Ramos (cell line): ENCODE measurements at regions not wholly inside any gene's neighbourhood (a gene's known extent, or its start where the extent isn't known, plus 50 kb on each side); places are given as distances from the start of the nearest gene placed in this dataset.
"Not testable (repeated sequence)": the region's sequence is repeated elsewhere in the genome, so short reads cannot be mapped to it uniquely, and the experiment has no call there.

Experiments used
- in situ Hi-C: fragments of 300-500 bp; cut with MboI; formaldehyde crosslinking; loops from one replicate; pipeline ENCODE4 v1.14.3; 2022; ENCODE audit warnings: low sequenced_read_pairs; ENCODE audit not compliant: unreplicated experiment

DNA sequence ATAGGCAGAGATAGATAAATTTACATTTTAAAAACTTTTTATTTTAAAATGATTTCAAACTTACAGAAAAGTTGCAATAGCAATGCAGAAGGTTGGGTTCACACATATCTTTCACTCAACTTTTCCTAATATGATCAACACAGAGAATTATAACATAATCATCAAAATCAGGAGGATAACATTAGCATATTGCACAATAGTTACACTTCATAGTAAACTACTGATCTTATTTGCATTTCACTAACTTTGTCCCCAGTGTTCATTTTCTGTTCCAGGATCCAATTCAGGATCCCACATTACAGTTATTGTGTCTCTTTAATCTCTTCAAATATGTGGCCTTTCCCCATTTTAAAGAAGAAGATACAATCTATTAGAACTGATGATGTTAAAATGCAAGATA is 115.4 kb upstream of the ETV6 start:
- in situ Hi-C loops = no loop called here

DNA sequence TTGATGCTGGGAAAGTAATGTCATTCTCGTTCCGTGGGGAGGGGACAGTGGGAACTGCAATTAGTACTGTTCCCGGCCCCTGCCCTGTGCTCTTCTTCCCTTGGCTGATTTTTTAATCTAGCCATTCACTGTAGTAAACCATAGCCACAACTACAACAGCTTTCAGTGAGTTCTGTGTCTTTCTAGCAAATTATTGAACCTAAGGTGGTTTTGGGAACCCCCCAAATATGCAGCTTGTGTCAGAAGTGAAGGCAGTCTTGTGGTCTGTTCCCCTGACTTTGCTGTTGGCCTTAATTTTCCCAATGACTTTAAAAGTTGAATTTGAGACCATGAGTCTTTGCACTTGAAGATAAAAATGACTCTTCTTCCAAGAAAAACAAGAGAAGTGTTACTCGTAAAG is 114.3 kb upstream of the ETV6 start:
- in situ Hi-C loops = no loop called here

DNA sequence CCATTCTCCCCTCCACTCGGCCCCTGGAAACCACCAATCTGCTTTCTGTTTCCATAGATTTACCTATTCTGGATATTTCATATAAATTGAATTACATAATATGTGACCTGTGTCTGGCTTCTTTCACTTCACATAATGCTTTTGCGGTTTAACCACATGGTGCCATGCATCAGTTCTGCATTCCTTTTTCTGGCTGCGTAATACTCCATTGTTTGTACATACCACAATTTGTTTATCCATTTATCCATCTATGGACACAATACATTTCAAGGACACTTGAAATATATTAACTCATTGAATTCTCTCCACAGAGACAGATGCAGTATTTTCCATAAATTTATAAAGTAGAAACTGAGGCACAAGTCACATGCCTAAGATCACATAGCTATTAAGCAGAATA is 110.3 kb upstream of the ETV6 start:
- in situ Hi-C loops = no loop called here

DNA sequence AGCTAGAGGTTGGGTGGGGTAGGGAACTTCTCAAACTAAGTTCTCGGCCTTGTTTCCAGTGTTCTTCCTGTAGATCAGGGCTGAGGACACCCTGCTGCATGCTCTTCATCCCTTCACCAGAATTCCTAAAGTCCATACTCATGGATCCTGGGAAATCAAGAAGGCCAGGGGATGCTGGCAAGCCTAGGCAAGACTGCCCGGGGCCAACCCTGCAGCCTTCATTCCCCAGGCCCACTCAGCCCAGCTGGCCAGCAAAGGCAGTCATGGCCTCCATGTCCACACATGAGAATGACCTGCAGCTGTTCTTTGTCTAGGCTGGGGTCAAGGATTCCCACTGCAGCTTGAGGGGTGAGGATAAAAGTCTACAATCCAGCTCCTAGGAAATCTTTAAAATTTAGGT is 109.3 kb upstream of the ETV6 start:
- in situ Hi-C loops = no loop called here

DNA sequence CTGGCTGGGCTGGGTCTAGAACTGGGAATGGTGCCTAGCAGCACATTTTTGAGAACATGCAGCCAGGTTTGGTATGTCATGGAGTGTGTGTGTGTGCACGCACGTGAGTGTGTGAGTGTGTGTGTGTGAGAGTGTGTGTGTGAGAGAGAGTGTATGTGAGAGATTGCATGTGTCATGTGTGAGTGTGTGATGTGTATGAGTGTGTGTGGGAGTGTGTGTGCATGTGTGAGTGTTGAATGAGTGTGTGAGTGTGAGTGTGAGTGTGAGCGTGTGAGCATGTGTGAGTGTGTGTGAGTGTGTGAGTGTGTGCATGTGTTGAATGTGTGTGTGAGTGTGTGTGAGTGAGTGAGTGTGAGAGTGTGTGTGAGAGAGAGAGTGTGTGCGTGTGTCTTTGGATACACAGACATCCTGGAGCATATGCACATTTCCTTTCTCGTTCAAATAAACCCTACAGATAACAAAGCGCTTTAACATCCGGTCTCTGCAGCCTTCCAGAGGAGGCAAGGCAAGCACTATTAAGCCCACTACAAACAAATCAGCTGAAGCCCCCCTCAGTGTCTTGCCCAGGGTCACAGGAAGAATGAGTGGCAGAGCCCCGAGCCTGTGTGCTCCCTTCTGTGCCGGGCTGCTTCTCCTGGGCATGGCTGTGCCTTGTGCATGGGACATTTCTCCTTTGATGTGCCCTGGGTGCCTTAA is 108.7 kb upstream of the ETV6 start:
- in situ Hi-C loops = no loop called here

DNA sequence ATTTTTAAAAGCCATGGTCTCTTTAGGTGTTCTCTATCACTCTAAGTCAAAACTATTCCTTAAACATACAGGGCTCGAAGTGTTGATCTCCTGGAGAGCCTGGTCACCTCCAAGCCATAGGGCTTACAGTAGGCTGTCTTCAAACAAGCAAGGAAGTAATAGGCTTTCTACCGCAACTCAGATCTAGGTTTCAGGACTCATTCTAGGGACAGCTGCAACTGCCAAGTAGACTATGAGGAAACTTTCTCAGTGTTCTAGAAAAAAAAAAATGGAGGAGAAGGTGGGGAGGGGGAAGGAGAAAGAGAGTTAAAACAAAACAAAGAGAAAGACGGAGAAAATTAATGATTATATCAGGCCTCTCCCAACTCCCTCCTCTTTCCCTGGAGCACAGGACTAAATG is 106.9 kb upstream of the ETV6 start:
- in situ Hi-C loops = no loop called here

DNA sequence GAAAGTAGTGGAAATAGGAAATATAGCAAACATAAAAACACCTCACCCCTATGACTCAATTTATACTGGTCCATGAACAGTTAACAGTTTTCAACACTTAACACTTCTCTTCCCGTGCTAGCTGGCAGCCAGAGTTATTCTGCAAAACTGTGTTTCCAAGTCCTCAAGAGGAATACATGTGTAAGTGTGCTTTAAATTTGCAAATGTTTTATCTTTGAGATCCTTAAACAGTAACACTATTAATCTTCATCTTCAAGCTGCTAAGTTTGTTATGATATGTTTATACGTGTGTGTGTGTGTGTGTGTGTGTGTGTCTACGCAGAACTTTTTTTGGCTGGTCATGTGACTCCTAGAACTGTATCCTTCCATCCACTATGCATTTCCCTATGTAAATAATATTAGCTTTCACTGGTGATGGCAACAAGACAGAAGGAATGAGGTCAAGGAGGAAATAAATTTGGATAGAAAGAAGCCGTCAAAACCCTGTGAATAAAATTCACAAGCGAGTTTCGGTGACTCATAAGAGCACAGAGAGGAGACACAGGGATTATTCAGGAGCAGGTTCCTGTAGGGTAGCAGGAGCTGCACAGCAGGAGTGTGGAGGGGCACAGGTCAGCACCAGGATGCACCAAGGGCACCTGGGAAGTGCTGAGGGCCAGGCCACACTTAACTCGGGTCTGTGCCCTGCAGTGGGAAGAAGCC is 105.9 kb upstream of the ETV6 start:
- in situ Hi-C loops = no loop called here

DNA sequence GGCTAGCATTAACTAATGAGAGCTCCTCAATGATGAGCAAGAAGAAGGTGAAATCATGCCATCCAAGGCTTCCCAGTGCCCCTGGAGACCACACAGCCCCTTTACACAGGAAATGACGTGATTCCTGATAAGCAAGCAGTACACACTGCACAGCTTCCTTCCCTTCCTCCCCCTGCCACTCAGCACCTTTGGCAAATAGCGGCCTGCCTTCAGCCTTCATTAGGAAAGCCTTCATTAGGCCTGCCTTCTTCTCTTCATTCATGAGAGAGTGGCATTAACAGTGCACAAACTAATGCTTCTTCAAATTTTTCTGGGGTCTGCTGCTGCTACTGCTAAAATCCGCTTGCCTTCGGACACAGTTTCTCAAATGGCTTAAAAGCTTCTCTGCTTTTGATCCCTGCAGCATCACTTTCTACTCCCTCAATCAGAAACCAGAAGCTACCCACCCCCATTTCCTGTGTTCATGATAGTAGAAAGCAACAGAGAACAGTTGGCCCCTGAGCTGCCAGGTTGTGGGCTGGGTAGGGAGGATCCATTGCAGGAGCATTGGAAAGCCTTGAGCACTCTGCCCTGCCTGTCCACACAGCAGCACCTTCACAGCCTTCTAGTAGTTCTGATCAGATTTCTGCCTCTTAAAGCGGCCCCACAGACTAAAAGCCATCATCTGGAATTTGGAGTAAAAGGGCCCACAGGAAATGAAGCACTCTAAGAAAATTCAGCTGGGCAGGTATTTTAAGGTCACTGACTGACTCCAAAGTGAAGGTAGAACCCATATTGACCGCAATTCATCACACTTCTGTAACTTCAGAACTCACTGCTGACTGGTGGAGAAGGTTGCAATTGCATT is 103.8 kb upstream of the ETV6 start:
- in situ Hi-C loops = no loop called here

DNA sequence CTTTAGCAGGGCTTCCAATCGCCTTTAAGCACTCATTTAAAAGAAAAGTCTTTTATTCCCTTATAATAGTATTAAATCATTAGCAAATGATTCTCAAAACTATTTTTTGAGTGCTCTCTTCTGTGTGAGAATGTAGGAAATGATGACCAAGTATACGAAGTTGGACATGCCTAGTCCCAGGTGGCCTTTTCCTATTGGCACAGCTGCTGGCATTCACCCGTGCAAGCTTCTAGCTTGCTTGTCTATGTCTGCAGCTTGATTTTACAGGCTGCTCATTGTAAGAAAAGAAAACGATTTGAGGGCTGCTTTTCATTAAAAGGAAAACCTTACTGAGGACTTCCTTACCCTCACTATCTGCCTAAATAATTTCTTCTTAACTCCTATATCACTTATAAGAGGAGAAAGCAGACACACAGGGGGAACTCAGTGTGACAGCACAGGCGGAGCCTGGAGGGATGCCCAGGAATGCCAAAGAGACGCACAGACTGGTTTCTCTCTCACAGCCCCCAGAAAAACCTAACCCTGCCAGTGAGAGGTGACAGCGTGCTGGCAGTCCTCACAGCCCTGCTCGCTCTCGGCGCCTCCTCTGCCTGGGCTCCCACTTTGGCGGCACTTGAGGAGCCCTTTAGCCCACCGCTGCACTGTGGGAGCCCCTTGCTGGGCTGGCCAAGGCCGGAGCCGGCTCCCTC is 102.7 kb upstream of the ETV6 start:
- in situ Hi-C loops = not testable (repeated sequence)

DNA sequence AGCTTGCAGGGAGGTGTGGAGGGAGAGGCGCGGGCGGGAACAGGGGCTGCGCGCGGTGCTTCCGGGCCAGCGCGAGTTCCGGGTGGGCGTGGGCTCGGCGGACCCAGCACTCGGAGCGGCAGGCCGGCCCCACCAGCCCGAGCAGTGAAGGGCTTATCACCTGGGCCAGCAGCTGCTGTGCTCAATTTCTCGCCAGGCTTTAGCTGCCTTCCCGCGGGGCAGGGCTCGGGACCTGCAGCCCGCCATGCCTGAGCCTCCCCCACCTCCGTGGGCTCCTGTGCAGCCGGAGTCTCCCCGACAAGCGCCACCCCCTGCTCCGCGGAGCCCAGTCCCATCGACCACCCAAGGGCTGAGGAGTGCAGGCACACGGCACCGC is 102.2 kb upstream of the ETV6 start:
- in situ Hi-C loops = not testable (repeated sequence)

DNA sequence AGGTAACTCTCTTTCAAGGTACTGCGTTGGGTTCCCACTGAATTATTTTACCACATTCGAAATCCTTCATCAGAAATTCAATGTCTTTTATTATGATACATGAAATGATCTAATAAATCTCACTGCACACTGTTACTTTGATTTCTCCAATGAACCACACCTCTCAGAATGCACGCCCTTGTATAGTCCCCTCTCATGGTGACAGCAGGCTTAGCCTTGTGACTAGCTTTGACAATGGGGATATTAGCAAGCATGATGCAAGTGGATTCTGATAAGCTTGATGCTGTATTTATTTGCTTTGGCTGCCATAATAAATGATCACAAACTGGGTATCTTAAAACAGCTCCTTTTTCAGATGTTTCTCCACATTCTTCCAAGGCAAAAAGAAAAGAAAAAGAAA is 100.4 kb upstream of the ETV6 start:
- in situ Hi-C loops = no loop called here

DNA sequence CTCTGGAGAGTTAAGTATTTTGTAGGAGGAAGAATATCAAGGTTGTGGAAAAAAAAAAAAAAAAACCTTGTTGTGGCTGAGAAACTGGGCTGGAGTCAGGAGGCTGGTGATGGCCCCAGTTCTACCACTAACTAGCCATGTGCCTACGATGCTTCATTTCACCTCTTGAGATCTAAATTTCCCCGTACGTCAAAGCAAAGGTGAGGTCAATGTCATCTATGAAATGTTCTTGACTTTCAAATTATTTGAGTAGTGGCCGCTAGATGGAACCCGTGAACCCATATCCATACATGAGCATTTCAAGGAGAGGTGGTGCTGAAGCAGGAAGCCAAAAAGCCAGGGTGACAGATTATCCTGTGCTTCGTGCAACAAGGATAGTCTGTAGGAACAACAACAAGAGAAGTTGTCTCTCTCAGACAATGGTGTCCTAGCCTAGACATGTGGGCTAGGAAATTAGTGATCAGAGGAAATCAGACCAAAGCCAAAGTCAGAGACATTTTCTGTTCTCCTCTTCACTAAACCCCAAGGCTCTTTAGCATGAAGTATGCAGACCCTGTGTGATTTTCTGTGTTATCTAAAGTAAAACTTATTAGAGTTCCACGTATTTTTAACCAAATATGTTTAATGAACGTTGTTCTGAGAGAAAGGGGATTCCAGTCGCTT is 95.5 kb upstream of the ETV6 start:
- in situ Hi-C loops = loop anchor here (10.0 kb wide), 1 partner anchor 781 kb away; no protein-coding TSS in a partner anchor

DNA sequence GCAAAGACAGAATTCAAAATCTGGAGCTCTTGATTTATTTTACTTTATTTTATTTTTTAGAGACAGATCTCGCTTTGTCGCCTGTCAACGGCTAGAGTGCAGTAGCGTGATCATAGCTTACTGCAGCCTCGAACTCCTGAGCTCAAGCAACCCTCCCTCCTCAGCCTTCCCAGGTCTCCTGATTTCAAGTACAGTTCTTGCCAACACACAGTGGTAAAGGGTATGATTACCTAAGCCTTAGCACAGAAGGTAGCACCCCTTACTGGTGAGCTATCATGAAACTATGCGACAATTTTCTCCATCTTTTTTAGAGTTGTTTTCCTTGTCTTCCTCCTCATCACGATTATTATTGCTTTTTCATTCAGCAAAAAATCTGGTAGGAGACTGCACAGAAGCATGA is 94.3 kb upstream of the ETV6 start:
- in situ Hi-C loops = loop anchor here (10.0 kb wide), 1 partner anchor 780 kb away; no protein-coding TSS in a partner anchor

DNA sequence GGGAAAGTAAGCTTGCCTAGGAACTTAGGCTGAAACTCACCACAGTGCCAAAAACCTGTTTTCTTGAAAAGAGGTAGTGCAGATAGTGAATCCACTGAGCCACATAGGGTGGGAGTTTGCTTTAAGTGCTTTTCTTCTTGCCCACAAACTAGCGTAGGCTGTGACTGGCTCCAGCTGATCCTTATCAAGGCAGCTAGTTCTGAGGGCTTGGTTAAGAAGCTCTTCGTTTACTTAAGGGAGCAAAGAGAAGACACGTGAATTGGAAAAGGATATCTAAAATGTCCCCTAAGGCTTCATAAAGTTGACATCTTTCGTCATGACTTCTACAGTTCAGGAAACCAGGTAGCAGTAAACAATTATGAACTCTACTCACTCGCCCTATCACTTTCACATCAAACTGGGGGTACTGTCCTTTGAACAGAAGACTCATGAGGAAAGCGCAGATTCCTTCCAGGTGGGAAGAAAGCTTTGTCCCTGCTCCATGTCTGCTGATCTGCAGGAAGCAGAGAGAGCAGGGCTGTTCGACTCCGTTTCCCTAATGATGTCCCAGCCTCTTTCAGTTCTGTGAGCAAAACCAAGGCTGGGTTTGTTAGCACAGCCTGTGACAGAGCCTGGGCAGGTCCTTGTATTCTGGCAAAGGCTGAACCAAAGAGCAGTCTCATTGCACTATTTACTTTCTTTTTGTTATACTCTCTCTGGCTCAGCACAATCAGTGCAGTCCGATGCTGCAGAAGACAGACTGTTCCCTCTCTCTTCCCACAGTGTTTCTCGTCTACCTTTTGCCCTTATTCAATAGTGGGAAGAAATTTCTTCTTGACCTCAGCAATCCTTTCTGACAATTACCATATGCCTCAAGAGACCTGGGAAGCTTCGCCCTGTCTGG is 93.5 kb upstream of the ETV6 start:
- in situ Hi-C loops = loop anchor here (10.0 kb wide), 1 partner anchor 779 kb away; no protein-coding TSS in a partner anchor

DNA sequence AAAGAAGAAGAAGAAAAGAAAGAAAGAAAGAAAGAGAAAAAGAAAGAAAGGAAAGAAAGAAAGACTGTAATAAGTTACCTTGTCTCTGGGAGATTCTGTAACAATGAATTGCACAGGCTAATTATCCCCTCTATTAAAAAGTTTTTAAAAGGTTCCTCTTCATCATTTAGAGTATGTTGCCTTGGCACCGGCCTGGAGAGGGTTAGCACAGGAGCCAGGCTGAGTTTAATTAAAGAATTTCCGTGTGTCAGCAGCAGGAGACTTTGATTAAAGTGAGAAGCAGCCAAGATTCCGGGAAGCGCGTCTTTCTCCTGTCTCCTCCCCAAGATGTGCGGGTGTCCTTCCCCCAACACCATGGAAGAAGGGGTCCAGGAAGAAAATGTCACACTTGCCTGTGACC is 92.8 kb upstream of the ETV6 start:
- in situ Hi-C loops = loop anchor here (10.0 kb wide), 1 partner anchor 778 kb away; no protein-coding TSS in a partner anchor

DNA sequence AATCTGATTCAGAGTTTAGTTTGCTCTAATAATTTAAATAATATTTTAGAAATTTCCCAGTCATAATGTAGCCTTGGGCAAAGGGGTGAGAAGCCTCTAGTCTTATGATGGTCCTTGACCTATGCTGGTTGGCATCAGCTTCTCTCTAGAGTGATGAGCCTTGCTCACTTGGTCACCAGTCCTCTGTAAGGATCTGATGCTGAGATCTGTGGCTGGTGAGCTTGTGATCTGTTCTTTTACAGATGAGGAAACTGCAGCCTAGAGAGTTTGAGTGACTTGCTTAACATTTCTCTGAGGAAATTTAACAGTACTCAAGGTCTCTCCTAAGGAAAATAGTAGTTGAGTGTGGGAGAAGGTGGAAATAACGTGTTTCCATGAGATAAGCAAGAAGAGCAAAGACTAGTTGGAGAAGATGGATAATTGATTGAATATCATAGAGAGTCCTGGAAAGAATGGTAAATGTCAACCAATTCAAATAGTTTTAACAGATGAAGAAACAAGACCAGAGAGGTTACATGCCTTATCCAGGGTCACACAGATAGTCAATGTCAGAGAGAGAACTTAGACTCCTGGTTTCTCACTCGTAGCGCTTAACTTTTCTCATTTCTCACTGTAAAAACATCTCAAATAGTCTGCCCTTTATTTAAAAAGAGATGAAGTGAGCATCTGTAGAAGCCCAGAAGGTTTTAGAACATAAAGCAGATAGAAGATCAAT is 89.7 kb upstream of the ETV6 start:
- in situ Hi-C loops = loop anchor here (10.0 kb wide), 1 partner anchor 775 kb away; no protein-coding TSS in a partner anchor

DNA sequence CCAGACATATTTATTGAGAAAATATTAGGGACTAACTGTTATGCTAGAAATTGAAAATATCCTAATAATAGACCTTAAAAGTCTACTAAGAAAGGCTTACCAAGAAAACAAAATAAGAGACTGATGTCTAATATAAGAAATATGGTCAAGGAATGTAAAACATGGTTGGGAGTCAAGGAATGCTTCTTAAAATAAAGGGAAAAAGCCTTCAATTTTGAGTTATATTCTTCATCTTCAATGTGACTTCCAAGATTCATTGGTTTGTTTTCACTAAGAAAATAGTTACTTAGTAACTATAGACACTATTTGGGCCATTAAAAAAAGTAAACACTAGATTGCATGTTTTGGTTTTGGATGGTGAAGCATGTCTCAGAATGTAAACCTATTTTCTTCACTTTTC is 88.1 kb upstream of the ETV6 start:
- in situ Hi-C loops = no loop called here
